Type B pancreatic cell (in vitro differentiated cells): ENCODE measurements at regions not wholly inside any gene's neighbourhood (a gene's known extent, or its start where the extent isn't known, plus 50 kb on each side); places are given as distances from the start of the nearest gene placed in this dataset.

ENCODE experiments used
- DNase-seq: peaks from one replicate; pipeline ENCODE4 v3.0.0; 2021; ENCODE audit warnings: mixed read lengths; ENCODE audit not compliant: unreplicated experiment; ENCODE audit errors: extremely low spot score
- H3K27ac Mint-ChIP-seq: 2 replicates; pipeline ENCODE4 v1.8.0; 2021; ENCODE audit warnings: mild to moderate bottlenecking, mixed read lengths
- H3K27me3 Mint-ChIP-seq: 2 replicates; pipeline ENCODE4 v1.8.0; 2021; ENCODE audit warnings: mixed read lengths
- H3K36me3 Mint-ChIP-seq: 2 replicates; pipeline ENCODE4 v1.8.0; 2021; ENCODE audit warnings: mixed read lengths
- H3K4me1 Mint-ChIP-seq: one replicate; pipeline ENCODE4 v1.8.0; 2021; ENCODE audit warnings: mixed read lengths; ENCODE audit not compliant: unreplicated experiment
- H3K4me3 Mint-ChIP-seq: 2 replicates; pipeline ENCODE4 v1.8.0; 2021; ENCODE audit warnings: mild to moderate bottlenecking, mixed read lengths
- H3K9me3 Mint-ChIP-seq: 2 replicates; pipeline ENCODE4 v1.8.0; 2021; ENCODE audit warnings: mixed read lengths
- TF ChIP-seq, protein P1 (sequence below): fragments of 200-600 bp; sonication (generic); conservative IDR thresholded peaks from 2 replicates; pipeline ENCODE4 v1.5.0; 2021; ENCODE audit warnings: antibody characterized with exemption, mild to moderate bottlenecking

DNA sequence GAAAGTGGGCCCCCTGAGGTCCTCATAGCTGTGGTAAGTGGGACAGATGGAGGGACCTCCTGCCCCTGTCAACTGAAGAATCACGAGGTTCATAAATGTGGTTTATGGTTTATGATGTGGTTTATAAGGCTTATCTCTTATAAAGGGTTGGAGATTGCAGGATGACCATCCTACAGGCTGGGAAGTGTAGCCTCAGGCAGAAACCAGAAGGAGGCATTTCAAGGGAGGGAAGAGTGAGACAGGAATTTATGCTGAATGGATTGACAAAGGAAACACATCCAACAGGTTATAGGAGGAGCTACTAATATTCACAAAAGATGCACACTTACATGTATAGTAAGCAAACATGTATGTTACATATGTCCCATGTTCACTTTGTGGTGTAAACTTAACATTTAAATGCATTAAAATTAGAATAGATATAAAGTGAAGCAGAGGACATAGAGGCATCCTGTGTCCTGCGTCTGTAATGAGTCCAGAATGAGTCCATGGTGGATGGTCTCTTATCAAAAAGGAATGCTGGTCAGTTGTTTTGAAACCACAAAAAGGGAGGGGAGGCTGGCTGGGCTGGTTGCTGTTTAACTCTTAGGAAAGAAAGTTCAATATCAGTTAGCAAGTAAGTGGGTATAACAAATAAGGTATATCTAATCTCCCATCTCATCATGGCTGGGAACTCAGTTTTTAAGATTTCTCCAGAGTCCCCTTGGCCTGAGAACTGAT, 149.0 kb upstream of the RMST start:
- DNase-seq, result no peak
- H3K4me3 Mint-ChIP-seq, result no peak overlapping the region
- TF ChIP-seq, protein P1, sequence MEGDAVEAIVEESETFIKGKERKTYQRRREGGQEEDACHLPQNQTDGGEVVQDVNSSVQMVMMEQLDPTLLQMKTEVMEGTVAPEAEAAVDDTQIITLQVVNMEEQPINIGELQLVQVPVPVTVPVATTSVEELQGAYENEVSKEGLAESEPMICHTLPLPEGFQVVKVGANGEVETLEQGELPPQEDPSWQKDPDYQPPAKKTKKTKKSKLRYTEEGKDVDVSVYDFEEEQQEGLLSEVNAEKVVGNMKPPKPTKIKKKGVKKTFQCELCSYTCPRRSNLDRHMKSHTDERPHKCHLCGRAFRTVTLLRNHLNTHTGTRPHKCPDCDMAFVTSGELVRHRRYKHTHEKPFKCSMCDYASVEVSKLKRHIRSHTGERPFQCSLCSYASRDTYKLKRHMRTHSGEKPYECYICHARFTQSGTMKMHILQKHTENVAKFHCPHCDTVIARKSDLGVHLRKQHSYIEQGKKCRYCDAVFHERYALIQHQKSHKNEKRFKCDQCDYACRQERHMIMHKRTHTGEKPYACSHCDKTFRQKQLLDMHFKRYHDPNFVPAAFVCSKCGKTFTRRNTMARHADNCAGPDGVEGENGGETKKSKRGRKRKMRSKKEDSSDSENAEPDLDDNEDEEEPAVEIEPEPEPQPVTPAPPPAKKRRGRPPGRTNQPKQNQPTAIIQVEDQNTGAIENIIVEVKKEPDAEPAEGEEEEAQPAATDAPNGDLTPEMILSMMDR, result no peak

GRCh38 chr12:97316321-97316720, 146.3 kb upstream of the RMST start:
- Mint-ChIP-seq H3K27me3 (peaks cover 16% of the 10 kb centered on the region), H3K9me3 (peaks cover 3% of the 10 kb centered on the region), H3K36me3 (no peaks in the 10 kb centered on the region), H3K4me3 (no peak overlapping the region), H3K4me1 (no peaks in the 10 kb centered on the region), H3K27ac (no peak overlapping the region)
- no peak for DNase-seq
- TF ChIP-seq, protein P1, result no peak

More for the DNA sequence above, 149.0 kb upstream of the RMST start:
- no peak overlapping the region for H3K27ac Mint-ChIP-seq
- no peaks in the 10 kb centered on the region for H3K36me3 Mint-ChIP-seq
- no peaks in the 10 kb centered on the region for H3K4me1 Mint-ChIP-seq
- peaks cover 10% of the 10 kb centered on the region for H3K27me3 Mint-ChIP-seq
- peaks cover 3% of the 10 kb centered on the region for H3K9me3 Mint-ChIP-seq

GRCh38 chr12:97321621-97322020, 141.0 kb upstream of the RMST start:
- Mint-ChIP-seq H3K4me3 (no peak overlapping the region), H3K27ac (no peak overlapping the region), H3K36me3 (no peaks in the 10 kb centered on the region), H3K9me3 (no peaks in the 10 kb centered on the region), H3K27me3 (peaks cover 41% of the 10 kb centered on the region), H3K4me1 (no peaks in the 10 kb centered on the region)
- DNase-seq, result no peak
- TF ChIP-seq, protein P1, result no peak

- Mint-ChIP-seq H3K36me3 (no peaks in the 10 kb centered on the region), H3K4me3 (no peak overlapping the region), H3K27ac (no peak overlapping the region), H3K9me3 (no peaks in the 10 kb centered on the region), H3K27me3 (peaks cover 46% of the 10 kb centered on the region), H3K4me1 (no peaks in the 10 kb centered on the region)
- DNase-seq, result no peak
- TF ChIP-seq, protein P1, result no peak
Observed at GRCh38 chr12:97322388-97322787, 140.2 kb upstream of the RMST start.

DNA sequence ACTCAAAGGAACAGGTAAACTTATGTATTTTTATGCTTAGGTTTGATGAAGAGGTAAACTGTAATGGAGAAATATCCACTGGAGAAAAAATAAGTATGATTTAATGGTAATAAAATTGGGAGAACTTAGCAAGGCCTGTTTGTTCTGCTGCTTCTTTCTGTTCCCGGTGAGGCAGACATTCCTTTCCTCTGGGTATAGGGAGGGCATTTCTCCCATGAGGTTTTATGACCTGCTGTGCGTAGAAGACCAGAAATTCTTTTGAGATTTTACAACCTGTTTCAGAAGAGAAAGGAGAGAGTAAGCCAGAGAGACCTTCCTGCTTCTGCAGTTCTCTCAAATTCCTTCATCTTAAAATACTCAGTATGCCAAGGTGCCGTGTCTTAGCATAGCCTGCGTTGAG, 139.4 kb upstream of the RMST start:
- H3K9me3 Mint-ChIP-seq, result no peaks in the 10 kb centered on the region
- no peak overlapping the region for H3K4me3 Mint-ChIP-seq
- H3K36me3 Mint-ChIP-seq, result no peaks in the 10 kb centered on the region
- no peak for DNase-seq
- no peak overlapping the region for H3K27ac Mint-ChIP-seq
- TF ChIP-seq, protein P1, result no peak
- H3K27me3 Mint-ChIP-seq, result peaks cover 44% of the 10 kb centered on the region
- no peaks in the 10 kb centered on the region for H3K4me1 Mint-ChIP-seq
